Esophagus squamous epithelium (tissue), 4 donors: ENCODE measurements at regions not wholly inside any gene's neighbourhood (a gene's known extent, or its start where the extent isn't known, plus 50 kb on each side); places are given as distances from the start of the nearest gene placed in this dataset.

Experiments
- POLR2A ChIP-seq, 4 donors: fragments of 450-650 bp; IDR thresholded peaks; one replicate each; pipeline ENCODE4 v1.6.1; 2017; ENCODE audit warnings: antibody characterized with exemption in 4 of 4, mild to moderate bottlenecking in 4 of 4, moderate library complexity in 3 of 4
- TF ChIP-seq, protein P1 (sequence below), 6 experiments: fragments of 450-650 bp in 4 of 6; fragments of 200-600 bp in 2 of 6; sonication (generic) in 2 of 6; IDR thresholded peaks; one replicate each; pipeline ENCODE4 v1.5.1; 2016 to 2019; ENCODE audit warnings: antibody characterized with exemption in 6 of 6, mild to moderate bottlenecking in 4 of 6, moderate library complexity in 4 of 6

DNA sequence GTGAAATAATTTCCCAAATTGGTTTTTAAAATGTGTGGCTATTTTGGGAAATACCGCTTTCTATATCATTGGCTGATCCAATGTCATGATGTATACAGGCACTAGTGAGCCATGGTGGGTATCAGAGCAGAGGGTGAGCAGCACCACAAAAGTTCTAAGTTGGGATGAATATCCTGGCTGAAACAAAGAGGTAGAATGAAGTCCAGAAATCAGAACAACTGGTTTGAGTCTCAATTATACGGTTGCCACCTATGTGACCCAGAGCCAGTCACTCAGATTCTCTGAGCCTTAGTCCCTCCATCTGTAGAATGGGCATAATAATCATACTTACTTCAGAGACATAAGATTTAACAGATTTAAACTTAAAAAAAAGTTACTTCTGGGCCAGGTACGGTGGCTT, 172.3 kb downstream of the ZFP64 start:
- TF ChIP-seq, protein P1, sequence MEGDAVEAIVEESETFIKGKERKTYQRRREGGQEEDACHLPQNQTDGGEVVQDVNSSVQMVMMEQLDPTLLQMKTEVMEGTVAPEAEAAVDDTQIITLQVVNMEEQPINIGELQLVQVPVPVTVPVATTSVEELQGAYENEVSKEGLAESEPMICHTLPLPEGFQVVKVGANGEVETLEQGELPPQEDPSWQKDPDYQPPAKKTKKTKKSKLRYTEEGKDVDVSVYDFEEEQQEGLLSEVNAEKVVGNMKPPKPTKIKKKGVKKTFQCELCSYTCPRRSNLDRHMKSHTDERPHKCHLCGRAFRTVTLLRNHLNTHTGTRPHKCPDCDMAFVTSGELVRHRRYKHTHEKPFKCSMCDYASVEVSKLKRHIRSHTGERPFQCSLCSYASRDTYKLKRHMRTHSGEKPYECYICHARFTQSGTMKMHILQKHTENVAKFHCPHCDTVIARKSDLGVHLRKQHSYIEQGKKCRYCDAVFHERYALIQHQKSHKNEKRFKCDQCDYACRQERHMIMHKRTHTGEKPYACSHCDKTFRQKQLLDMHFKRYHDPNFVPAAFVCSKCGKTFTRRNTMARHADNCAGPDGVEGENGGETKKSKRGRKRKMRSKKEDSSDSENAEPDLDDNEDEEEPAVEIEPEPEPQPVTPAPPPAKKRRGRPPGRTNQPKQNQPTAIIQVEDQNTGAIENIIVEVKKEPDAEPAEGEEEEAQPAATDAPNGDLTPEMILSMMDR (IDR thresholded peaks at IDR 0.05), result no peak
- TF ChIP-seq POLR2A (IDR thresholded peaks at IDR 0.05), result no peak
